HG02588 (cell line): ENCODE measurements at regions not wholly inside any gene's neighbourhood (a gene's known extent, or its start where the extent isn't known, plus 50 kb on each side); places are given as distances from the start of the nearest gene placed in this dataset.

Experiments used
- ATAC-seq: cut with Tn5 transposase; IDR thresholded peaks from one replicate; pipeline ENCODE4 v1.9.1; 2021; ENCODE audit warnings: mild to moderate bottlenecking, moderate library complexity; ENCODE audit not compliant: unreplicated experiment

DNA sequence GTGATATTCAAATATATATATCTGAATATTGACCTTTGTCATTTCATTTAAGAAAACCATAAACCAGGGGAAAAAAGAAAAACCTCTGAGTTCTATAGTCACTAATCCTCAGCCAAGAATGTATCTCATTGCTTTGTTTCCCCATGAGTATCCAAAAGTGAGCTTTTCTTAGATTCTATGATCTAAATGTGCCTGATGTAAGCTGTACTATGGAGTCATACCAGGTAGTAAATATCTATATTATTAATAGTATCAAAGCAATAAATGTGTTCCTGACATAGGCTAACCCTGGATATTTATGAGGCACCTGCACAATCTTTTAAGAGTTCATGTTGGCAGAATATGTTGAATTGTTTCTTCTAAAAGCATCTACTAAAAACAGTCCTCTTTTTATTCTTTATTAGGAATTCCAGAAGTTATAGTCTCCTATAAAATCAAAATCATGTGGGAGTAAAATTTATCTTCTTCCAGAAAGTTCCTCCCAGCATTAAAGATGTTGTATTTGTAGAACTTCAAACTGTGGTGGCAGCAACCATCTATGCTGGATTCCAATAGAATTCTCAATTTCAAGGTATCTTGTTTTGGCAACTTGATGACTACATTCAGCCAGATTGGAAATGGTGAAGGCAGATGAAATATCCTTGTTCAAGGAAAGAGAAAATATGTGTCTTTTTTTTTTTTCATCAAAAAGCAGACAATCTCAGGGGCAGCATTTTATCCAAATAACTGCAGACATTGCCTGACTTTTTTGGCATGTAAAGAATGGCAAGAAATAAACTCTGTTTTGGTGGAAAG lies 139.7 kb upstream of the RASSF8 start:
- ATAC-seq = no peak

DNA sequence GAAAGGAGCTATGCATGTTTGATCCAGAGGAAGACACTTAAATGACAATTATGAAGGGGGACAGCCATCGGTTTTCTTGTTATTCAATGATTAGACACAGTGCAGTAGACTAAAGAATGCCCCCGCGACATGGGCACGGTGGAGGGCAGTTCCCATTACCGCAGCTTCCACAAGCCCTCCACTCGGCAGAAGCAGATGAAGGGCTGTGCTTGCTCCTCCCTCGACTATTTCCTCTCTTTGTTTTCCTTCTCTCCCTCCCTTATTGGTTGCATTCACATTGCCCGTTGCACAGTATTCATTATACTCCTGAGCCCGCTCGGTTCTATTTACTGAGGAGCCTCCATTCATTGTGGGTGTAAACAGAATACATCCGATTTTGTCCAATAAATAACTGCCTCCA lies 138.8 kb upstream of the RASSF8 start:
- ATAC-seq = no peak

DNA sequence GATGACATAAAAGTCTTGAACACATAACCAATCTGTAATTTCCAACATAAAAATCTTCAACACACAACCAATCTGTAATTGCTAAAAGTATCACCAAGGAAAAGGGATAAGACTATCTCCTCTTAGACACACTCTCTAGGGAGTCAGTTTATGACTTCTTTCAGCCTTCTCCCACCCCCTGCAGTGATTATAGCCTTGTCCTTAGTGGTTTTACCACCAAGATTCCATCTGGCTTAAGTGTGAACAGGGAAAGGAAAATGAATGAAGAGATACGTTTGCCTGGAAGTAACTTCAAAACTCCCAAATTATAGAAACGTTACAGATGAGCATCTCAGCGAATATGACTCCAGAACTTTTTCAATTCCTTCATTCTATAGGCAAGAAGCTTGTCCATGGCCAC lies 136.2 kb upstream of the RASSF8 start:
- ATAC-seq = no peak

DNA sequence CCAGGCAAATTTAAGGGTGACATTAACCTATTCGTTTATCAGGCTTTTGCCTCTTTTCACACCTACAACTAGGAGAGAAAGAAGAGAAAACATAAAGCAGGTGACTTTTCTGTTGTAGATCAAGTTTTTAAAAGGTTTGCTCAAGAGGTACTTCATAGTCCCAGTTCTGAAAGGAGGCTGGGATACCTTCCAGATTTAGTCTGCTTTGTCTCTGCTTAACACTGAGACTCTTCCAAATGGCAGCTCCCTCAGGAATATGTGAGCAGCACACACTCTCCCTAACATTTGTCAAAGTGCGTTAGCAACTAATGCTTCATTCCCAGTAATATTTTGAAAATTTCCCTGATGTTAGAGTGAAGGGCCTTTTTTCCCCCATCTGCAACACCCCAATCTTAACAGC lies 133.7 kb upstream of the RASSF8 start:
- no peak for ATAC-seq

DNA sequence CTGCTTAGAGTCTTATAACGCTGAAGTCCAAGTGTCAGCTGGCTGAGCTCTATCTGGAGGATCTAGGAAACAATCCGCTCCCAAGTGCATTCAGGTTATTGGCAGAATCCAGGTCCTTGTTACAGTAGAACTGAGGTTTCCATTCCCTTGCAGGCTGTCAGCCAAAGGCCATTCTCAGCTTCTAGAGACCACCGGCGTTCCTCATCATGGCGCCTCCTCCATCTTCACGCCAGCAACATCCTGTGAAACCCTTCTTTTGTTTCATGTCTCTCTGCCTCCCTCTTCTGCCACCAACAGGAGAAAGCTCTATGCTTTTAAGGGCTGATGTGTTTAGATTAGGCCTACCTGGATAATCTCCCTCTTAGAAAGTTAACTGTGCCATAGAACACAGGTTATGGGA lies 133.0 kb upstream of the RASSF8 start:
- no peak for ATAC-seq

DNA sequence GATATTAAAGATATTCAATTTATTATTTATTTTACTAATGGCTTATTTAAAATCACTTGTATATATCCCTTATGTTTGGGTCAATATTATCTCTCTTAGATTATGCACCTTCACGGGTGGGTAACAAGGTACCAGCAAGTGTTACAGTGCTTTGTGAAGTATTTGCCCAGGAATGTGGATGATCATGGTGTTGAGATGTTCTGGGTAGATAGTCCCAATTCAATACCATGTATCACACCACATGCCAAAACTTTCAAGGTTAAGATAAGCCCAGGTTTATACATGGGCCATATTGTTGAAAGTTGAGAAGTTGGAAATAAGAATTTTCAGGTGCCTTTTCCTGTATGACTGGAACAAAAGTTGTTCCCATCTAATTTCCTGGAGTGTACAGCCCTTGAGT lies 131.3 kb upstream of the RASSF8 start:
- no peak for ATAC-seq

DNA sequence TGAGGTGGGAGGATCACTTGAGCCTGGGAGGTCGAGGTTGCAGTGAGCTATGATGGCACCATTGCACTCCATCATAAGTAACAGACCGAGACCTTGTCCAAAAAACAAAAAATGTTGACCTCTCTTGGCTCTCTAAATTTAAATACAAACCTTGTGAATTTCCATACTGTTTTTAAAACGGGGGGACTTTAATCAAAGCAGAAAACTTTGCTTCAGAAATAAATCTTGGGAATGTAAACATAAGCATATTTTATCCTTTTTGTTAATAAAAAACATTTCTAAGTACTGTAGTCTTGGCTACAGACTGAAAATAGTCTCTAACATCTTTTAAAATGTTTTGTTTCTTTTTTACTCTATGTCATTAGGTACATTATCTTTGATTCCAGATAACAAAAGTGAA lies 130.7 kb upstream of the RASSF8 start:
- ATAC-seq = no peak

DNA sequence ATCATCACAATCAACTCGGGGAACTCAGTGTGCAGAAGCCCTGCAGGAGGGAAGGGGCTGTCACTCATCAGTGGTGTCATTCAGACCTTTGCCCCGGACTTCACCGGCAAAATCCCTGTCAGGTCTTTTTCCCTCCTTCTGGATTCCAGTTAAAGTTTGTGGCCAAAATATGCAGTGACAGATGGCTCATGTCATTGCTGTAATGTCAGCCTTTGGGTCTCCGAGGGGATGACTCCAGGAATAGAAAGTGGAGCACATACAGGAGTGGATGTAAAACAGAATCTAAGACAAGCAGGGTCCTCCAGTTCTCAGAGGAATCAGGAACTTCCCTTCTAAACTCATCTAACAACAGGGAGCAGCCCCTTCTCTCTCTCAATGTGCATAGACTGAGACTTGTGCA lies 130.3 kb upstream of the RASSF8 start:
- no peak for ATAC-seq

DNA sequence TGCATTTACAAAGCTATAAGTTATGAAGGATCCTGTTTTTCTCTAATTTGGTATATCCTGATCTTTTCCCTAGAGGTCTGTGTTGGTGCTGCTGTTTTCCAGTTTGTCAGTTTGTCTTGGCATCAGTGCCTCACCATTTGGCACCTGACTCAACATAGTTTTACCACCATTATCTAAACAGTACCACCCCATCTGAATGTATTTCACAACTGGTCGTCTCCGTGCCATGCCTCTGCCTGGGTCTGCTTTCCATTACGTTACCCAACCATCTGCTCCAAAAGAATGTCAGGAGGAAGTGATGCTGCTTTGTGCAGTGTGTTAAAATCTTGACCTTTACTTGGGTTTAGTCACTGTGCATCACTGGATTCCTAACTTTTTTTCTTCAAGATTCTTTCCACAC lies 129.3 kb upstream of the RASSF8 start:
- no peak for ATAC-seq

DNA sequence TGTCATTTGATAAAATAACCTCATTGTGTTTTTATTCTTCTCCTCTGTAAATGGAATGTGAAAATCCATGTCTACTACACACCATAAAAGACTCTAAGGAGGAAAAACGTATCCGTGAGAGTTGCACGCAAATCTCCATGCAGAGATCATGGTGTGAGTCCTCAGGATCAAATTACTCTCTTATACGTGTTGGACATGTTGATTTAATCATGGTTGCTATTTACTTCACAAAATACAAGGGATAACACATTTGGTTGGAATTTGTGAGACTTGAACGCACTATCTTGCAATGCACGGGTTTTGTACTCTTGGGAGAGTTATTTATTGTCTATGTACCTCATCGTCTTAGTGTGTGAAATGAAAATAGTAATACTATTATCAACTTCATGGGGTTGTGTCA lies 128.0 kb upstream of the RASSF8 start:
- no peak for ATAC-seq

DNA sequence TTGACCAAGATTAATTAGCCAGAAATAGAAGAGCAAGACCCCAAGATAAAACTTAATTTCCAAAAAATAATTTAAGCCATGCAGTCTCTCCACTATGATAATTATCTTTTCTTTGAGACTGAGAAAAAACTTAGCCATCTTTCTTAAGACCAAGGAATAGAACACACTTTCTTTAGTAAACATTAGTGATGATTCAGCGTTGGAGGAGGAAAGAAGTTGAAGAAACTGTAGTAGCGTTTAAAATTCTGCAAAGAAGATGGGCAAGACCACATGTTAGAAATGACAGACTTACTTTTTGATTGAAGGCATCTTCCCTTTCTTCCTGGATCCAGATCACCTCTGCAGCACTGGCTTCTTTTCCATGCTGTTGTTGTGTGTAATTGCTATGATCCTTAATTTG lies 124.8 kb upstream of the RASSF8 start:
- no peak for ATAC-seq

DNA sequence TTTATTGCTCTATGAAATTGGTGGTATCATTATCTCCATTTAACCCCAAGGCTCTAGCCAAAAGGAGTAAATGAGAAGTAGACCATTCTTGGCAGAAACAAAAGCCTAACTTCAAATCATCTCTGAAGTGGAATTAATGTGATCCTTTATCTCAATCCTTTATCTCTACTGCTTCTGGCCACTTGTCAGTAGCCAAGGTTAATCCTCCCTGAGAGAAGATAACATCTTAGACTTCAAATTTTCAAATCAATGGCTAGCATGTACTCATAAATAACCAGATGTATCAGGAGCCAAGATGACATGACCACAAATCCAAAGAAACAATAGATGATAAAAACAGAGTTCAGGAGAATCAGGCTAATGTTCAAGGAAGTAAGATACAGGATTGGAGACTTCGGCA lies 123.1 kb upstream of the RASSF8 start:
- ATAC-seq = no peak

DNA sequence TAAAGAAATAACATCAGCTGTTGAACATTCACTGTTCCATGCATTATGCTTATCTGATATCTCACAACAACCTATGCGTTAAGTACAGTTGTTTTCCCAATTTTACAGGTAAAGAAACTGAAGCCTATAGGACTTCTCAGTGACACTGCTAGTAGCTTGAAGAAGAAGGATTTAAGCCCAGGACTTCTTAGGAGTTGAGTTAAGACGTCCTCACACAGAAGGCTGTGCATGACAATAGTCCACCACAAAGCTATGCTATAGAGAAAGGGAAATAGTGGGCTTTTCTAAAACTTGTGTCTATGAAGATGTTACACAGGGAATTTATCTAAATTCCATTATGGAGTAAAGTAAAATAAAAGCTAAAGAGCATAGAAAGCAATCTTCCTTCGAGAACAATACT lies 120.5 kb upstream of the RASSF8 start:
- no peak for ATAC-seq

DNA sequence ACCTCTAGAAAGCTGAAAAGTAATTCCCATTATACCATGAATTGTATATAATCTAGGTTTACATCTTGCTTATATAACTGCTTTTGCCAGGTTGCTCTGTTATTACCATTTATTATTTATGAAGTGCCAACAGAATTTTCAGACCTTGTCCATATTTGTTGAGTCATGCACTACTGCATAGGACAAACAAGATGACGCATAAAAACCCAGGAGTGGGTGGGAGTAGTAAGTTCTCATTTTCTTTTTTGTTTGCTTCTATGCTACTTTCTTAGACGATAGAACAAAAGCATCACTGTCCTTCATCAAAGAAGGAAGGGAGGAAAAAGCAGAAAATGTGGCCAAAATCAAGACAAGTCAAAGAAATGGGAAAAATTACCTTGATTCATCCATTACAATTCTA lies 119.0 kb upstream of the RASSF8 start:
- no peak for ATAC-seq

DNA sequence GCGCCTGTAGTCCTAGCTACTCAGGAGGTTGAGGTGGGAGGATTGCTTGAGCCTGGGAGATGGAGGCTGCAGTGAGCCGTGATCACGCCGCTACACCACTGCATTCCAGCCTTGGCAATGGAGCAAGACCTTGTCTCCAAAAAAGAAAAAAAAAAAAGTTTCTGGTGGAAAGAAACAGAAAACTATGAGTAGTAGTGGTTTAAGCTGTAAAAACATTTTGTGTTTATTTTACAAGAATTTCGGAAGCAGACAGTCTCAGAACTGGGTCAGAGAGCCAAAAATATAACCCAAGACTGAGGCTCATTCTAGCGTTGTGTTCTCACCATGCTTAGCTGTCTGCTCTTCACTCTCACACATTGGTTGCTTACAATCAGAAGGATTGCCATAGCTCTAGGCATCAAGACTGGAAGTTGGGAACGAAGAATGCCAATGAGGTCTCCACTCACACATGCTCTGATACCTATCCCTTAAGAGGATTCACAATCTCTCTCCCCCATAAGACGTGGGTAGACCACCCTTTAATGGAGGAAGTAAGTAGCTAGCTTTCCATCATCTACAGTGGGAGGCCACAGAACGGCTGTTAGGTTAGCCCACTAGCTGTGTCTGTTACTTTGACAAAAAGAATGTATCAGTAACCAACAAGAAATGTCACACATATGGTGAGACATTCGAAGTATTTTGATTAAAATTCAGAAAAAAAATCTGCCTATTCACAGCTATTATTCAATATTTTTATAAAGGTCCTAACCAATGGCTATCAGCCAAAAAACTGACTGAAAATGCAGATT lies 117.6 kb upstream of the RASSF8 start:
- ATAC-seq = no peak

DNA sequence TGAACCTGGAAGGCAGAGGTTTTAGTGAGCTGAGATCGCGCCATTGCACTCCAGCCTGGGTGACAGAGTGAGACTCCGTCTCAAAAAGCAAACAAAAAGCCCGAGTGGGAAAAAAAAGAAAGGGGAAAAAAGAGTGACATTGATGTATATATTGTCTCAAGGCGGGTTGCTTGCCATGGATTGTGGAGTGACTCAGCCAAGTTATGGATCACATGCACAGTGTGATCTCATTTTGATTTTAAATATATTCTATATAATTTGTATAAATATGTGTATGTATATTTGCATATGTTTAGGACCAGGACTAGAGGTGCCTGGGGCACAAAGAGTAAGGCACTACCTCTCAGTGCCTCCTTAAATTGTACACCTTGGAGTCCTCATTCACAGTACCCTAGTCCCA lies 116.2 kb upstream of the RASSF8 start:
- ATAC-seq = no peak

DNA sequence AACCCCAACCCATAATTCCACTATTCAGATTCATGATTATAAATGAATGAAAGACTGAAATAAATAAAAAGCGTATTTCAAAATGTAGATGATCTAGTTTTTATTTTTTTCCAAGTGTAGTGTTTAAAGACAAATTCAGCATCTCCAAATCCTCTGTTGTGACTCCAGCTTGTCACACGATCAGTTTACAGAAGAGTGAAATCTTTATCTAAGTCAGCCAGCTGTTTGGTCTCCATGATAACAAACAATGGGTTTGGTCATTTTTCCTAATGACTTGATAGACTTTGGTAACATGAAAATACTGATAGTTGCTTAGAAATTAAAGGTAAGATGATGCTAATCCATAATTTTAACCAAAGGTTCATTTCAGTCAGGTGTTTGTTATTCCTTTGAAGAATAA lies 114.5 kb upstream of the RASSF8 start:
- ATAC-seq = no peak

DNA sequence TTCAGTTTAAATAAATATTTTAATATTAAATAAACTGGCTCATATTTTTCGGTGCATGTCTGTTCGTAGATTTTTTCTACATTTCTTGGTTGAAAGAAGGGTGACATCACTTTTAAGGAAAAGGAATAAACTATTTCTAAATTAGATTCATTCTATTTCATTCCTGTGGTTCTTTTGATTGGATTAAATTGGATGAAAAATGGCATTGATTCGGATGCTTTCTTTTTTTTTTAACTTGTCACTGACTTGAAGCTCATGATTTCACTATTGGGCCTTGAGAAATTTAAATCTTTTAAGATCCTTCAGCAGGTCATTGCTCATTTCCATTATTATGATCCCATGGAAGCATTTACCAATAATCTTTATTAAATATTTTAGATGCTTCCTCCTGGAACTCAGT lies 113.1 kb upstream of the RASSF8 start:
- ATAC-seq = no peak

DNA sequence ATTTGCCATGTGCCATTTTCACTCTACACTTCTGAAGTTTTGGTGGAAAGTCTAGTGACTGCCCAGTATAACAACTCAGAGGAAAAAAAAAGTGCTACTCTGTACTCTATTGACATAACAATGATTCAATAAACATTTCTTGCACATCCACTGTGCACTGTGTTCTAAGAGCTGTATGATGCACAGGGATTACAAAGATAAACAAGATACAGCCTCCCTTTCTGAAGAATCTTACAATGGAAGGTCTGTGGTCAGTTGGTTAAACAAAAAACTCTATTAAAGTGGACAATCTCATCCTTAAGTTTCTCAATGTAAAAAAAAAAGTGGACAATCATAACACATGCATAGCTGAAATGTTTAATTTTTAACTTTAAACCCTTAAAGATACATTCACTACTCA lies 105.7 kb upstream of the RASSF8 start:
- no peak for ATAC-seq

DNA sequence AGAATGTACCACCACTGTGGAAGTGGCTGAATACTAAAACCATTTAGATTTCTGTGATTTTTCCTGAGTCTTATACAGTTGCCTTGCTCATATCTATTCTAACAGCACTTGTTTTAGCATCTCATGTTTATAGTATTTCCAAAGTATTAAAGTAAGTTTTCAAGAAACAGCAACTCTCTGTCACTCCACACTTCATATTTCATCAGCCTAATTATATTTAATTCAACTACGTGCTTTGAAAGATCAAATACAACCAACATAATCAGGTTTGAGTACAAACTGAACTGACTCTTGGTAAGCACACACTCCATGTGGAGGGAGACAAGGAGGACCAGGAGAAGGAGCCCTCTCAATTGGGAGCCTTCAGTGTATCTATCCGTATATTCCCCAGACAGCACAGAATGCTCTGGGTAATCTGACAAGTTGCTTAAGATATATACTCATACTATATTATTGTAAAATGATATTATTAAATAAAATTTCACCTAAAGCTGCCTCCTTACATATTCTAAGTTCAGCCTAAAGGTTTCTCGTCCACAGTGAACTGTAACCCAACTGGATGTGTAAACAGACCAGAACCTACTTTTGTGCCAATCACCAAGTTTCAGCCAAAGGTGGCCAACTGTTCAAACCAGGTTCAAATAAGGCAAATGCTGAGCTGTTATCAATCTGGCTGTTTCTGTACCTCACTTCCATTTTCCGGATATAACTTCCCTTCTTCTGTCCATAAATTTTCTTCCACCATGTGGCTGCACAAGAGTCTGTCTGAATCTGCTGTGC lies 105.0 kb upstream of the RASSF8 start:
- ATAC-seq = no peak

DNA sequence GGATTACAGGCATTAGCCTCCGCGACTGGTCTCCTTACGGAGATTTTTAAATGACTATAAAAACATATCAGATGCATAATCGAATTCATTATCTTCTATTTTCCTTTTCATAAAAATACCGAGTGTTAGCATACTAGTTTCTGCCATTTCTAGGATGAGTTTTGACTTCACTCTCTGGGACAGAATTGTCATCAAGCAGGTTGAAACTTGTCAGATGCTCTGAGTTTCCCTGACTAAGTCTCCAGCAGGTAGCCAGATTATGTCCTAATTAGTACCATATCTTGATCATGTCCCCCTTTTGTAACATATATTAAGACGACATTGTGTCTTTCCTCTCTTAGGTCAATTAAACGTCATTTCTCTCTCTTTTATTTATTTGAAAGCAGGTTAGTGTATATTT lies 103.5 kb upstream of the RASSF8 start:
- ATAC-seq = no peak

DNA sequence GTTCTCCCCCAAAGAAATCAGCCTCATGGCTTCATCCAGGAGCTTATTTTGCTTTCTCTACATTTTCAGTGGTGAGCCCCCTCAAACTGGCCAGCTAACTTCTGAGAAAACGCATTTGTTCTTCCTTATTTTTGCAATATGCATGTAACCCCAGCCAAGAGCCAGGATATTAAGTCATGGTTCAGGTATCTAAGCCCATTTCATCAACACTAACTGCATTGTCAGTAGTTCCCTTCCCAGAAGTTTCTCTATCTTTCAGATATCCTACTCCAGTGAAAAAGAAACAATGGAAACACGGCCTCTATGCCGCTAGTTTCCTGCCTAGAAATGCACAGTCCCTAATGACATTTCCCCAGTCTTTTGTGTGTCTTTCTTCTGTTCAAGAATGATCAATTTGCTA lies 102.8 kb upstream of the RASSF8 start:
- ATAC-seq = no peak
